ENCODE measurements at regions not wholly inside any gene's neighbourhood (a gene's known extent, or its start where the extent isn't known, plus 50 kb on each side); places are given as distances from the start of the nearest gene placed in this dataset.

GRCh38 chrX:155819525-155819924 is 61.6 kb upstream of the VAMP7 start:
- TF ChIP-seq PHB2 (IDR thresholded peaks at IDR 0.05; ENCODE audit: partially characterized antibody) (no peak), PHF8 (CRISPR knock-in tag; IDR thresholded peaks at IDR 0.05) (no peak), KLF16 (CRISPR knock-in tag; IDR thresholded peaks at IDR 0.05) (no peak), NR3C1 (CRISPR knock-in tag; IDR thresholded peaks at IDR 0.05) (no peak)
